NB4 (cell line): ENCODE measurements at regions not wholly inside any gene's neighbourhood (a gene's known extent, or its start where the extent isn't known, plus 50 kb on each side); places are given as distances from the start of the nearest gene placed in this dataset.

Source experiments
- CTCF ChIP-seq: IDR thresholded peaks from one replicate; pipeline ENCODE4 v1.5.1; 2012; ENCODE audit warnings: low read depth, low read length
- MAX ChIP-seq: IDR thresholded peaks from 2 replicates; pipeline ENCODE4 v1.6.1; 2011; ENCODE audit warnings: low read depth, low read length
- MYC ChIP-seq: IDR thresholded peaks from 2 replicates; pipeline ENCODE4 v1.6.1; 2011; ENCODE audit warnings: low read depth, low read length

GRCh38 chr4:29307755-29308154 is 1412.4 kb upstream of the PCDH7 start:
- no peak for TF ChIP-seq MYC
- no peak for TF ChIP-seq CTCF
- no peak for TF ChIP-seq MAX
